ENCODE measurements at regions not wholly inside any gene's neighbourhood (a gene's known extent, or its start where the extent isn't known, plus 50 kb on each side); places are given as distances from the start of the nearest gene placed in this dataset.

- no peak for TF ChIP-seq ZNF26 (tag by site-specific recombination; IDR thresholded peaks at IDR 0.05)
- TF ChIP-seq CTCF (tag by site-specific recombination; IDR thresholded peaks at IDR 0.05), result no peak
- TF ChIP-seq ZNF398 (tag by site-specific recombination; IDR thresholded peaks at IDR 0.05), result no peak
- no peak for TF ChIP-seq ZSCAN16 (tag by site-specific recombination; IDR thresholded peaks at IDR 0.05)
- TF ChIP-seq TCF7L2 (IDR thresholded peaks at IDR 0.05; ENCODE audit: borderline replicate concordance, low read depth, low read length), result no peak
- TF ChIP-seq ZFP37 (tag by site-specific recombination; IDR thresholded peaks at IDR 0.05), result no peak
- no peak for TF ChIP-seq ZNF76 (tag by site-specific recombination; IDR thresholded peaks at IDR 0.05; ENCODE audit: borderline replicate concordance, low read depth)
- TF ChIP-seq SP3 (tag by site-specific recombination; IDR thresholded peaks at IDR 0.05), result no peak
- TF ChIP-seq REST (tag by site-specific recombination; IDR thresholded peaks at IDR 0.05), result no peak
- TF ChIP-seq ZNF658 (tag by site-specific recombination; IDR thresholded peaks at IDR 0.05), result no peak
- no peak for TF ChIP-seq SALL2 (tag by site-specific recombination; IDR thresholded peaks at IDR 0.05; ENCODE audit: borderline replicate concordance)
- no peak for TF ChIP-seq HOXA7 (CRISPR knock-in tag; IDR thresholded peaks at IDR 0.05; ENCODE audit: borderline replicate concordance)
Observed at GRCh38 chr2:220365023-220365422, 737.6 kb downstream of the SLC4A3 start.
